Islet of Langerhans (tissue), 1 donor: ENCODE measurements at regions not wholly inside any gene's neighbourhood (a gene's known extent, or its start where the extent isn't known, plus 50 kb on each side); places are given as distances from the start of the nearest gene placed in this dataset.

ENCODE experiments used
- FAIRE-seq: peaks from one replicate; lab custom pipeline; 2011; peaks lifted over from hg19 to GRCh38; lab: Jason Lieb, UNC

- no peak for FAIRE-seq
These were observed 110.9 kb upstream of the TARS1 start for GRCh38 chr5:33329891-33330290.

- no peak for FAIRE-seq
These were observed 110.3 kb upstream of the TARS1 start for GRCh38 chr5:33330426-33330825.

GRCh38 chr5:33330992-33331391 lies 109.8 kb upstream of the TARS1 start:
- peak; percentile 45 for FAIRE-seq

GRCh38 chr5:33332804-33333203 lies 108.0 kb upstream of the TARS1 start:
- FAIRE-seq: no peak

GRCh38 chr5:33334829-33335228 lies 105.9 kb upstream of the TARS1 start:
- FAIRE-seq: no peak

GRCh38 chr5:33336891-33337636 lies 103.7 kb upstream of the TARS1 start:
- FAIRE-seq: no peak

GRCh38 chr5:33337637-33337992 lies 103.2 kb upstream of the TARS1 start:
- FAIRE-seq: no peak

- FAIRE-seq: no peak
These were observed 102.2 kb upstream of the TARS1 start for GRCh38 chr5:33338336-33339110.

- FAIRE-seq: no peak
These were observed 101.4 kb upstream of the TARS1 start for GRCh38 chr5:33339413-33339812.

GRCh38 chr5:33340195-33340594 lies 100.6 kb upstream of the TARS1 start:
- FAIRE-seq: no peak

GRCh38 chr5:33341351-33341750 lies 99.4 kb upstream of the TARS1 start:
- FAIRE-seq: no peak

GRCh38 chr5:33343676-33344327 lies 97.0 kb upstream of the TARS1 start:
- FAIRE-seq: peak; percentile 9

- no peak for FAIRE-seq
These were observed 94.2 kb upstream of the TARS1 start for GRCh38 chr5:33346534-33346933.

GRCh38 chr5:33361781-33362180 lies 79.0 kb upstream of the TARS1 start:
- FAIRE-seq: no peak

GRCh38 chr5:33362915-33363314 lies 77.8 kb upstream of the TARS1 start:
- no peak for FAIRE-seq

- no peak for FAIRE-seq
These were observed 77.2 kb upstream of the TARS1 start for GRCh38 chr5:33363537-33363936.

GRCh38 chr5:33364406-33364805 lies 76.4 kb upstream of the TARS1 start:
- no peak for FAIRE-seq

GRCh38 chr5:33367416-33367815 lies 73.3 kb upstream of the TARS1 start:
- FAIRE-seq: no peak

GRCh38 chr5:33369485-33370465 lies 71.0 kb upstream of the TARS1 start:
- FAIRE-seq: no peak

- no peak for FAIRE-seq
These were observed 70.3 kb upstream of the TARS1 start for GRCh38 chr5:33370466-33370859.

- no peak for FAIRE-seq
These were observed 69.1 kb upstream of the TARS1 start for GRCh38 chr5:33371660-33372059.
